MM.1S (cell line): ENCODE measurements at regions not wholly inside any gene's neighbourhood (a gene's known extent, or its start where the extent isn't known, plus 50 kb on each side); places are given as distances from the start of the nearest gene placed in this dataset.

Experiments used
- DNase-seq: peaks from one replicate; pipeline ENCODE4 v3.0.0-alpha.2; 2015
- H2AFZ ChIP-seq: fragments of 300-600 bp; sonication (generic); 2 replicates; pipeline ENCODE4 v1.6.0; 2016; ENCODE audit warnings: antibody characterized with exemption, low read length
- H3F3A ChIP-seq: fragments of 300-600 bp; sonication (generic); 2 replicates; pipeline ENCODE4 v1.6.1; 2016; ENCODE audit warnings: mild to moderate bottlenecking, antibody characterized with exemption, low read length, moderate library complexity, mixed read lengths; ENCODE audit not compliant: insufficient read depth
- H3K27ac ChIP-seq: fragments of 300-600 bp; sonication (generic); 2 replicates; pipeline ENCODE4 v1.5.1; 2016; ENCODE audit warnings: mild to moderate bottlenecking, low read length
- H3K27me3 ChIP-seq: fragments of 300-600 bp; sonication (generic); replicated peaks from 2 replicates; pipeline ENCODE4 v1.6.0; 2016; ENCODE audit warnings: low read length; ENCODE audit not compliant: insufficient read depth
- H3K36me3 ChIP-seq: fragments of 300-600 bp; sonication (generic); replicated peaks from 2 replicates; pipeline ENCODE4 v1.6.1; 2016; ENCODE audit warnings: mild to moderate bottlenecking, low read length, mixed read lengths; ENCODE audit not compliant: insufficient read depth
- H3K4me1 ChIP-seq: fragments of 300-600 bp; sonication (generic); 2 replicates; pipeline ENCODE4 v1.6.1; 2016; ENCODE audit warnings: low read length, mixed read lengths
- H3K4me2 ChIP-seq: fragments of 300-600 bp; sonication (generic); 2 replicates; pipeline ENCODE4 v1.6.0; 2016; ENCODE audit warnings: low read depth, low read length
- H3K4me3 ChIP-seq: fragments of 300-600 bp; sonication (generic); 2 replicates; pipeline ENCODE4 v1.5.1; 2016; ENCODE audit warnings: low read length, mixed read lengths
- H3K79me2 ChIP-seq: fragments of 300-600 bp; sonication (generic); 2 replicates; pipeline ENCODE4 v1.6.1; 2016; ENCODE audit warnings: mixed run types, low read length, mixed read lengths
- H3K9ac ChIP-seq: fragments of 300-600 bp; sonication (generic); 2 replicates; pipeline ENCODE4 v1.6.1; 2016; ENCODE audit warnings: low read length, mixed read lengths
- H3K9me2 ChIP-seq: fragments of 300-600 bp; sonication (generic); replicated peaks from 2 replicates; pipeline ENCODE4 v1.6.1; 2016; ENCODE audit warnings: mild to moderate bottlenecking, low read length, mixed read lengths; ENCODE audit not compliant: insufficient read depth
- H3K9me3 ChIP-seq: fragments of 300-600 bp; sonication (generic); replicated peaks from 2 replicates; pipeline ENCODE4 v1.6.1; 2016; ENCODE audit warnings: mild to moderate bottlenecking, low read length, mixed read lengths; ENCODE audit not compliant: insufficient read depth
- H4K20me1 ChIP-seq: fragments of 300-600 bp; sonication (generic); 2 replicates; pipeline ENCODE4 v1.6.1; 2016; ENCODE audit warnings: mild to moderate bottlenecking, low read length, moderate library complexity, mixed read lengths; ENCODE audit not compliant: insufficient read depth
- EZH2 ChIP-seq: fragments of 300-600 bp; sonication (generic); optimal IDR thresholded peaks from 2 replicates; pipeline ENCODE3; 2017; ENCODE audit warnings: low read depth, mild to moderate bottlenecking, antibody characterized with exemption, low read length, mixed read lengths
- EZH2phosphoT487 ChIP-seq: fragments of 300-600 bp; sonication (generic); IDR thresholded peaks from 2 replicates; pipeline ENCODE4 v1.6.1; 2018; ENCODE audit warnings: antibody characterized with exemption, low read length
- TF ChIP-seq, protein P1 (sequence below): fragments of 300-600 bp; sonication (generic); IDR thresholded peaks from 2 replicates; pipeline ENCODE4 v1.5.1; 2016; ENCODE audit warnings: antibody characterized with exemption, low read length, mixed read lengths

DNA sequence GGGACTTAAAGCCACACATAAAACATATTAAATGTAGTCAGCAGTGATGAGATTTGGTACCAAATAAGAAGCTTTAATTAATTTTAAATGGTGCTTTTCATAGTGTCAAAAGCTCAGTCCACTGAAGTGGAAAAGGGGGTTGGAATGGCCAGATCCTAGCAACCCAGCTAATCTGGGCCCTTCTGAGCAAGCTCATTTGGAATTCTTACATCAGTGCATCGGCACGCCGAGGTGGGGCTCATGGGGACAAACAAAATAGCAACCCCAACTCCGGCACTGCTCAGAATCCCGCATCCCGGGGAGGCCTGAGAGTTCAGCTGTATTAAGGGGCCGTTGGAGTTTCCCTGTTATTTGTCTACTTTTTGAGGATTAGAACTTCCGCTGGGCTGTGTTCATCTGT is 526.4 kb downstream of the SOX2 start:
- no peak overlapping the region for H3K9ac ChIP-seq
- no peaks in the 10 kb centered on the region for H3K27me3 ChIP-seq
- TF ChIP-seq EZH2 (no peak), EZH2phosphoT487 (no peak)
- TF ChIP-seq, protein P1, sequence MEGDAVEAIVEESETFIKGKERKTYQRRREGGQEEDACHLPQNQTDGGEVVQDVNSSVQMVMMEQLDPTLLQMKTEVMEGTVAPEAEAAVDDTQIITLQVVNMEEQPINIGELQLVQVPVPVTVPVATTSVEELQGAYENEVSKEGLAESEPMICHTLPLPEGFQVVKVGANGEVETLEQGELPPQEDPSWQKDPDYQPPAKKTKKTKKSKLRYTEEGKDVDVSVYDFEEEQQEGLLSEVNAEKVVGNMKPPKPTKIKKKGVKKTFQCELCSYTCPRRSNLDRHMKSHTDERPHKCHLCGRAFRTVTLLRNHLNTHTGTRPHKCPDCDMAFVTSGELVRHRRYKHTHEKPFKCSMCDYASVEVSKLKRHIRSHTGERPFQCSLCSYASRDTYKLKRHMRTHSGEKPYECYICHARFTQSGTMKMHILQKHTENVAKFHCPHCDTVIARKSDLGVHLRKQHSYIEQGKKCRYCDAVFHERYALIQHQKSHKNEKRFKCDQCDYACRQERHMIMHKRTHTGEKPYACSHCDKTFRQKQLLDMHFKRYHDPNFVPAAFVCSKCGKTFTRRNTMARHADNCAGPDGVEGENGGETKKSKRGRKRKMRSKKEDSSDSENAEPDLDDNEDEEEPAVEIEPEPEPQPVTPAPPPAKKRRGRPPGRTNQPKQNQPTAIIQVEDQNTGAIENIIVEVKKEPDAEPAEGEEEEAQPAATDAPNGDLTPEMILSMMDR = no peak
- no peaks in the 10 kb centered on the region for H3K79me2 ChIP-seq
- no peaks in the 10 kb centered on the region for H3K9me3 ChIP-seq
- no peaks in the 10 kb centered on the region for H3K9me2 ChIP-seq
- H3F3A ChIP-seq = no peaks in the 10 kb centered on the region
- no peaks in the 10 kb centered on the region for H3K4me1 ChIP-seq
- H4K20me1 ChIP-seq = no peaks in the 10 kb centered on the region
- H3K4me2 ChIP-seq = no peak overlapping the region
- no peaks in the 10 kb centered on the region for H3K36me3 ChIP-seq
- no peak overlapping the region for H3K4me3 ChIP-seq
- no peak for DNase-seq
- H2AFZ ChIP-seq = no peak overlapping the region
- H3K27ac ChIP-seq = no peak overlapping the region

DNA sequence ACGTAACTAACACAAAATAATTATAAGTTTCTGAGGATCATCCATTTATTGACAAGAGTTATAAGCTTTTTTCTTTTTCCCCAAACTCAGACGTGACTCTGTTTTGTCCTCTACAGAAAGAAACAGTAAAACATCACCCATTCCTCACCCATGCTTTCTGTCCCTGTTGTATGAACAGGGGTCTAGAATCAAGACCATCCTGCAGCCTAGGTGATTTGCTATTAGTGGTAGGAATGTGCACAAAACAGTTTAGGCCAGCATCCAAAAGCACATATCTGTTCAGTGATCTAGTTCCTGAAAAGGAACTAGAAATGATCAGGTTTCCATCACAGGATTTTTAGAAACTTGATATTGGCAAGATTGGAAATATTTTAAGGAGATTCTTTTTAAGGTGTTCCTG is 527.6 kb downstream of the SOX2 start:
- no peak overlapping the region for H3K9ac ChIP-seq
- no peak overlapping the region for H2AFZ ChIP-seq
- H4K20me1 ChIP-seq = no peaks in the 10 kb centered on the region
- H3K9me3 ChIP-seq = no peaks in the 10 kb centered on the region
- H3K27ac ChIP-seq = no peak overlapping the region
- no peaks in the 10 kb centered on the region for H3K27me3 ChIP-seq
- H3K4me2 ChIP-seq = no peak overlapping the region
- no peaks in the 10 kb centered on the region for H3F3A ChIP-seq
- H3K79me2 ChIP-seq = no peaks in the 10 kb centered on the region
- H3K9me2 ChIP-seq = no peaks in the 10 kb centered on the region
- DNase-seq = no peak
- H3K4me1 ChIP-seq = no peaks in the 10 kb centered on the region
- H3K36me3 ChIP-seq = no peaks in the 10 kb centered on the region
- no peak overlapping the region for H3K4me3 ChIP-seq
- no peak for TF ChIP-seq EZH2
- TF ChIP-seq, protein P1 = no peak
- TF ChIP-seq EZH2phosphoT487 = no peak

DNA sequence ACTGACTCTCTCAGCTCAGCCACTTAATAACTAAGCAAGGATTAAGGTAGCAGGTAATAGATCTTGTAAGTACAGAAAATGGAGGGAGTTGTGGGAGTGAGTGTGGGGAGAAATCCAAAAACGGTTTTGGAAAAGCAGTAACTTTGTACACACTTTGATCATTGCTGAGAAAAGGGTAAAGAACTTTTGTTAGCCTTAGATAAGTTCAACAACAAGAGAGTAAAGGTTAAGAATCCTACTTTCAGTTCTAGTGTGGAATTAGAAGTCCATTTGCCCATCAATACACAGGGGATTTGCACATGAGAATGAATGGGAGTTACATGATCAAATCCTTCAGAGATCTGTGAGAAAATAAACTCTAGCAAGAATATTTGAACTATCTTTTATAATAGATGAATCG is 528.7 kb downstream of the SOX2 start:
- Histone ChIP-seq H3K9me2 (no peaks in the 10 kb centered on the region), H3K9me3 (no peaks in the 10 kb centered on the region)

DNA sequence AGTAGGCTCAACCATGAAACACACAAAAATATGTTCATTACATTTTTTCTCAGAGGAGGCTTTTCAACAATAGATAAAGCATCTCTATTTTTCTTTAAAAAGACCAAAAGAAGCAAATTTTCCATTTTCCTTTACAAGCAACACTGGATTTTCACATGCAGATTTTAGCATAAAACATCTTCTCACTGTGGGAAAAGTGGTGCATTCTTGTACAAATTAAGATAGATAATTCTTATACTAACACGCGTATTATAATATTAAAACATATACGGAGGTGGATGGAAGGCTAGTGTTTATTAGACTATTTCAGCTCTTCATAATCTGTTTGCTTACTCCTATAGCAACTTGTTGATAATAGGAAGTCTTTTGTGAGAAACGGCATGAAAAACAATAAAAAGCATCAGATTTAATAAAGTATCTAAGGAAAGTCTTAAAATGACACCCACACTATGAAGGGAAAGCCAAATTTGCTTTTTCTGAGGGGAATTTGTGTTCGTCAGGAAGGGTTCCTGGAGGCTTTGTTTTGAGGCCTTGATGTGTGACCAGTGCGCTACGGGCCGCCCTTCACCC is 529.6 kb downstream of the SOX2 start:
- Histone ChIP-seq H4K20me1 (no peaks in the 10 kb centered on the region), H3K27me3 (no peaks in the 10 kb centered on the region), H3K79me2 (no peaks in the 10 kb centered on the region), H2AFZ (no peak overlapping the region), H3K9ac (no peak overlapping the region), H3K4me3 (no peak overlapping the region), H3K4me1 (no peaks in the 10 kb centered on the region), H3K9me2 (no peaks in the 10 kb centered on the region), H3K9me3 (no peaks in the 10 kb centered on the region), H3F3A (no peaks in the 10 kb centered on the region), H3K36me3 (no peaks in the 10 kb centered on the region), H3K27ac (no peak overlapping the region), H3K4me2 (no peak overlapping the region)
- TF ChIP-seq, protein P1 = no peak
- TF ChIP-seq EZH2 = no peak
- DNase-seq = no peak

More for the DNA sequence above, 528.7 kb downstream of the SOX2 start:
- Histone ChIP-seq H3K79me2 (no peaks in the 10 kb centered on the region), H3K4me2 (no peak overlapping the region), H3K27me3 (no peaks in the 10 kb centered on the region), H3K9ac (no peak overlapping the region), H3K4me1 (no peaks in the 10 kb centered on the region), H4K20me1 (no peaks in the 10 kb centered on the region), H3K36me3 (no peaks in the 10 kb centered on the region), H2AFZ (no peak overlapping the region), H3K4me3 (no peak overlapping the region), H3F3A (no peaks in the 10 kb centered on the region), H3K27ac (no peak overlapping the region)
- no peak for DNase-seq
- no peak for TF ChIP-seq EZH2phosphoT487
